ENCODE measurements at regions not wholly inside any gene's neighbourhood (a gene's known extent, or its start where the extent isn't known, plus 50 kb on each side); places are given as distances from the start of the nearest gene placed in this dataset.

DNA sequence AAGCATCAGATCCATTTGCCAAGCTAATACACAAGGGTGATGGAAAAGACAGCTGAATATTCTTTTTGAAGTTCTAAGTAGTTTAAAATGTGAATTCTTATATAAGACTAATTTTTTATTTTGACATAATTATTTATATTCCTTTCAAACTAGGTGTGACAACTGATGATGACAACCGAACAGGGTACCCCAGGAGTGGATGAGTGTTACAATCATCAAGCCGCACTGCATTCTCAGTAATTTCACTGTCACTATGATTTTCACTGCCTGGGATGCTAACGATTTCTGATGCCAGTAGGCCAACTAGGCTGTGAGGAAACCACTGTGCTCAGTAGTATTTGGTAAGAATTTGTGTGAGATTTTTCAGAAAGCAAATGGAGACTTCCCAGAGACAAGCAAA, 317.5 kb downstream of the ARAP2 start:
- H3K4me3 ChIP-seq (ENCODE audit: low read depth in 2 of 2, low read length in 2 of 2), result no peak overlapping the region
- in situ Hi-C loops (cut with HindIII; ENCODE audit: low pct_unique_long_range_greater_than_20kb, low sequenced_read_pairs) (no loop called here), intact Hi-C loops (cut with micrococcal nuclease; ENCODE audit: unreplicated experiment) (no loop called here)
- POLR2A ChIA-PET, result no interaction called here
- DNase-seq (ENCODE audit: low read depth, low spot score) (no peak), ATAC-seq (no peak)
- BruUV-seq (replicated peaks), result no TSS peak
- no peaks in the 10 kb centered on the region for H3K4me1 ChIP-seq (ENCODE audit: control insufficient read depth, insufficient read depth, low read length)
- CTCF ChIA-PET, result no interaction called here
- TF ChIP-seq POLR2AphosphoS5 (IDR thresholded peaks at IDR 0.05; ENCODE audit: low read depth, low read length) (no peak), SIN3A (IDR thresholded peaks at IDR 0.05; ENCODE audit: borderline replicate concordance, insufficient read depth, low read depth, low read length) (no peak), TCF7L2 (IDR thresholded peaks at IDR 0.05; ENCODE audit: low read depth, low read length) (no peak)
- H3K27ac ChIP-seq (ENCODE audit: low read length), result no peak overlapping the region
- no peaks in the 10 kb centered on the region for H3K36me3 ChIP-seq (ENCODE audit: control insufficient read depth, insufficient read depth, low read length)
- H3K27me3 ChIP-seq (ENCODE audit: control insufficient read depth, insufficient read depth, low read length), result no peaks in the 10 kb centered on the region
- no peaks in the 10 kb centered on the region for H3K9me3 ChIP-seq (ENCODE audit: control insufficient read depth, insufficient read depth, low read depth, low read length)

DNA sequence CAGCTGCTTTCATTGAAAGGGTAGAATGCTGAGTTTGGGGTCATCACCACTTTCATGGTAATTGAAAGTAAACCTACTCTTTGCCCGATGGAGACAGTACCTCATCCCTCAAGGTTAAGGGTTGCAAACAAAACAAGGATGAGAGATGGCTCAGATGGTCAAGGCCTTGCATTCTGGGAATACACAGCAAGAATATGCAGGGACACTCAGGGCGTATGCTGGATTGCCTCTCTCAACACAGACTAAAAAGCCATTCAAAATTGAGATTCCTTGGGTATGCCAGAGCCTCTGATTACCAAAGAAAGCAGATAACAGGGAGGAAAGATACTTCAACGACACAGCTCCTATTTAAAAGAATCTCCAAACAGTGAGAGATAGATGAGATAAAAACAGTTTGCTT, 310.4 kb downstream of the ARAP2 start:
- no peak for TF ChIP-seq TCF7L2 (IDR thresholded peaks at IDR 0.05; ENCODE audit: low read depth, low read length)
- TF ChIP-seq SIN3A (IDR thresholded peaks at IDR 0.05; ENCODE audit: borderline replicate concordance, insufficient read depth, low read depth, low read length), result no peak
- TF ChIP-seq POLR2AphosphoS5 (IDR thresholded peaks at IDR 0.05; ENCODE audit: low read depth, low read length), result no peak
- no TSS peak for BruUV-seq (replicated peaks)
- ChIA-PET POLR2A (no interaction called here), CTCF (no interaction called here)
- ATAC-seq (no peak), DNase-seq (ENCODE audit: low read depth, low spot score) (no peak)
- Histone ChIP-seq H3K27me3 (ENCODE audit: control insufficient read depth, insufficient read depth, low read length) (no peaks in the 10 kb centered on the region), H3K4me3 (ENCODE audit: low read depth in 2 of 2, low read length in 2 of 2) (no peak overlapping the region), H3K4me1 (ENCODE audit: control insufficient read depth, insufficient read depth, low read length) (no peaks in the 10 kb centered on the region), H3K27ac (ENCODE audit: low read length) (no peak overlapping the region; the same call in 1 of the 2 replicates), H3K9me3 (ENCODE audit: control insufficient read depth, insufficient read depth, low read depth, low read length) (no peaks in the 10 kb centered on the region), H3K36me3 (ENCODE audit: control insufficient read depth, insufficient read depth, low read length) (no peaks in the 10 kb centered on the region; the same call in 1 of the 2 replicates)
- intact Hi-C loops (cut with micrococcal nuclease; ENCODE audit: unreplicated experiment) (no loop called here), in situ Hi-C loops (cut with HindIII; ENCODE audit: low pct_unique_long_range_greater_than_20kb, low sequenced_read_pairs) (no loop called here)

DNA sequence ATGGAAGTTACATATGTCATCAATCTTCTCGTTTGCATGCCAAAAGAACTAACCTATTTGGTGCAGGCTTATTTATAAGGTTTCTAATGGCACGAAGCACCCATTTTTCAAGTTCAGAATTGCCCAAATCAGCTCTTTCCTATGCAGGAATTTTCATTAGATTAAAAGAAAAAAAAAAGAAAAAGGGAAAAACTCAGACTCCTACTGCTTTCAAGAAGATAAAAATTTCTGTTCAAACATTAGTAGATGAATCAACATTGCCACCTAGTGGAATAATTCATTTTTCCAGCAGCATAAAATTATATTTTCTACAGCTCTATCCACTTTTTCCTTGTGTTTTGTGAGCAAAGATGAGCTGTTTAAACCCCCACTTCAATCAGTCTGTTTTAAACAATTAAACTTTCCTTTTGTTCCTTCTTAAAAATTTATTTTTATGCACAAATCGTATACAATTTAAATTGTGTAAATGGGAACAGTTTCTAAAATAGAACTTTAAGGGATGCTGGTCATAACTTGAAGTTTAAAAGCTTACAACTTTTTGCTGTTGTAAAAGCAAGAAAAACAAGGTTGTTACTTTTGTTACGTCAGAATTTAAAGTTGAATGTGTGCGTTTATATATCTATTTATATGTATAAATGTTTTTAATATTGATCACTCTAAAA, 309.9 kb downstream of the ARAP2 start:
- CTCF ChIA-PET, result interaction anchor here (0.7 kb wide), 1 partner anchor 756 kb away, joined by 3 read pairs; no protein-coding TSS in a partner anchor

More for the DNA sequence above, 309.9 kb downstream of the ARAP2 start:
- no peaks in the 10 kb centered on the region for H3K4me1 ChIP-seq (ENCODE audit: control insufficient read depth, insufficient read depth, low read length)
- no peak for TF ChIP-seq TCF7L2 (IDR thresholded peaks at IDR 0.05; ENCODE audit: low read depth, low read length)
- no peak for TF ChIP-seq POLR2AphosphoS5 (IDR thresholded peaks at IDR 0.05; ENCODE audit: low read depth, low read length)
- TF ChIP-seq, protein P1, sequence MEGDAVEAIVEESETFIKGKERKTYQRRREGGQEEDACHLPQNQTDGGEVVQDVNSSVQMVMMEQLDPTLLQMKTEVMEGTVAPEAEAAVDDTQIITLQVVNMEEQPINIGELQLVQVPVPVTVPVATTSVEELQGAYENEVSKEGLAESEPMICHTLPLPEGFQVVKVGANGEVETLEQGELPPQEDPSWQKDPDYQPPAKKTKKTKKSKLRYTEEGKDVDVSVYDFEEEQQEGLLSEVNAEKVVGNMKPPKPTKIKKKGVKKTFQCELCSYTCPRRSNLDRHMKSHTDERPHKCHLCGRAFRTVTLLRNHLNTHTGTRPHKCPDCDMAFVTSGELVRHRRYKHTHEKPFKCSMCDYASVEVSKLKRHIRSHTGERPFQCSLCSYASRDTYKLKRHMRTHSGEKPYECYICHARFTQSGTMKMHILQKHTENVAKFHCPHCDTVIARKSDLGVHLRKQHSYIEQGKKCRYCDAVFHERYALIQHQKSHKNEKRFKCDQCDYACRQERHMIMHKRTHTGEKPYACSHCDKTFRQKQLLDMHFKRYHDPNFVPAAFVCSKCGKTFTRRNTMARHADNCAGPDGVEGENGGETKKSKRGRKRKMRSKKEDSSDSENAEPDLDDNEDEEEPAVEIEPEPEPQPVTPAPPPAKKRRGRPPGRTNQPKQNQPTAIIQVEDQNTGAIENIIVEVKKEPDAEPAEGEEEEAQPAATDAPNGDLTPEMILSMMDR (IDR thresholded peaks at IDR 0.05), result peak; percentile 54; the same call in 1 of the 2 replicates
- no peak for TF ChIP-seq SIN3A (IDR thresholded peaks at IDR 0.05; ENCODE audit: borderline replicate concordance, insufficient read depth, low read depth, low read length)
- TF ChIP-seq, protein P2, sequence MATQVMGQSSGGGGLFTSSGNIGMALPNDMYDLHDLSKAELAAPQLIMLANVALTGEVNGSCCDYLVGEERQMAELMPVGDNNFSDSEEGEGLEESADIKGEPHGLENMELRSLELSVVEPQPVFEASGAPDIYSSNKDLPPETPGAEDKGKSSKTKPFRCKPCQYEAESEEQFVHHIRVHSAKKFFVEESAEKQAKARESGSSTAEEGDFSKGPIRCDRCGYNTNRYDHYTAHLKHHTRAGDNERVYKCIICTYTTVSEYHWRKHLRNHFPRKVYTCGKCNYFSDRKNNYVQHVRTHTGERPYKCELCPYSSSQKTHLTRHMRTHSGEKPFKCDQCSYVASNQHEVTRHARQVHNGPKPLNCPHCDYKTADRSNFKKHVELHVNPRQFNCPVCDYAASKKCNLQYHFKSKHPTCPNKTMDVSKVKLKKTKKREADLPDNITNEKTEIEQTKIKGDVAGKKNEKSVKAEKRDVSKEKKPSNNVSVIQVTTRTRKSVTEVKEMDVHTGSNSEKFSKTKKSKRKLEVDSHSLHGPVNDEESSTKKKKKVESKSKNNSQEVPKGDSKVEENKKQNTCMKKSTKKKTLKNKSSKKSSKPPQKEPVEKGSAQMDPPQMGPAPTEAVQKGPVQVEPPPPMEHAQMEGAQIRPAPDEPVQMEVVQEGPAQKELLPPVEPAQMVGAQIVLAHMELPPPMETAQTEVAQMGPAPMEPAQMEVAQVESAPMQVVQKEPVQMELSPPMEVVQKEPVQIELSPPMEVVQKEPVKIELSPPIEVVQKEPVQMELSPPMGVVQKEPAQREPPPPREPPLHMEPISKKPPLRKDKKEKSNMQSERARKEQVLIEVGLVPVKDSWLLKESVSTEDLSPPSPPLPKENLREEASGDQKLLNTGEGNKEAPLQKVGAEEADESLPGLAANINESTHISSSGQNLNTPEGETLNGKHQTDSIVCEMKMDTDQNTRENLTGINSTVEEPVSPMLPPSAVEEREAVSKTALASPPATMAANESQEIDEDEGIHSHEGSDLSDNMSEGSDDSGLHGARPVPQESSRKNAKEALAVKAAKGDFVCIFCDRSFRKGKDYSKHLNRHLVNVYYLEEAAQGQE (IDR thresholded peaks at IDR 0.05; ENCODE audit: insufficient read depth in 1 of 2, low read depth in 2 of 2, low read length in 1 of 2), result no peak
- in situ Hi-C loops (cut with HindIII; ENCODE audit: low pct_unique_long_range_greater_than_20kb, low sequenced_read_pairs) (no loop called here), intact Hi-C loops (cut with micrococcal nuclease; ENCODE audit: unreplicated experiment) (no loop called here)
- H3K9me3 ChIP-seq (ENCODE audit: control insufficient read depth, insufficient read depth, low read depth, low read length), result no peaks in the 10 kb centered on the region
- ATAC-seq, result no peak
- no peak overlapping the region for H3K27ac ChIP-seq (ENCODE audit: low read length)
- no peak for DNase-seq (ENCODE audit: low read depth, low spot score)
- no peak overlapping the region for H3K4me3 ChIP-seq (ENCODE audit: low read depth in 2 of 2, low read length in 2 of 2)
- POLR2A ChIA-PET, result no interaction called here
- no peaks in the 10 kb centered on the region; the same call in 1 of the 2 replicates for H3K36me3 ChIP-seq (ENCODE audit: control insufficient read depth, insufficient read depth, low read length)
- no TSS peak for BruUV-seq (replicated peaks)
- H3K27me3 ChIP-seq (ENCODE audit: control insufficient read depth, insufficient read depth, low read length), result no peaks in the 10 kb centered on the region

All from Panc1 (cell line).